Psoas muscle (tissue), 7 donors: ENCODE measurements at regions not wholly inside any gene's neighbourhood (a gene's known extent, or its start where the extent isn't known, plus 50 kb on each side); places are given as distances from the start of the nearest gene placed in this dataset.

ENCODE experiments used
- ATAC-seq, 4 donors: fragments of 200-7000 bp; cut with Tn5 transposase; one replicate each; pipeline ENCODE4 v1.9.1; 2020; ENCODE audit warnings: moderate library complexity in 3 of 4, mild to moderate bottlenecking in 2 of 4
- DNase-seq, 2 donors: peaks; one replicate each; pipeline ENCODE4 v3.0.0-alpha.2; 2020
- H3K27ac ChIP-seq: fragments of 200-600 bp; one replicate; pipeline ENCODE4 v1.8.0; 2022
- H3K27me3 ChIP-seq, 3 donors: fragments of 200-600 bp in 1 of 3; one replicate each; pipeline versions ENCODE4 v1.6.1 to v1.8.0; 2013 to 2022; ENCODE audit warnings: low read length in 2 of 3, mild to moderate bottlenecking in 2 of 3, moderate library complexity in 1 of 3; ENCODE audit not compliant: insufficient read depth in 3 of 3
- H3K36me3 ChIP-seq, 2 donors: fragments of 200-600 bp in 1 of 2; one replicate each; pipeline versions ENCODE4 v1.6.1 to v1.8.0; 2013 to 2022; ENCODE audit warnings: low read depth in 1 of 2, mild to moderate bottlenecking in 1 of 2, moderate library complexity in 1 of 2; ENCODE audit not compliant: insufficient read depth in 1 of 2
- H3K4me1 ChIP-seq: fragments of 200-600 bp; one replicate; pipeline ENCODE4 v1.8.0; 2022
- H3K4me3 ChIP-seq: fragments of 200-600 bp; one replicate; pipeline ENCODE4 v1.8.0; 2022; ENCODE audit warnings: mild to moderate bottlenecking
- H3K9me3 ChIP-seq: fragments of 200-600 bp; one replicate; pipeline ENCODE4 v1.8.0; 2022
- CTCF ChIP-seq: fragments of 200-600 bp; IDR thresholded peaks from one replicate; pipeline ENCODE4 v1.8.0; 2022; ENCODE audit warnings: antibody characterized with exemption
- WGBS, 3 donors: extraction: QIAGEN DNeasy Blood & Tissue Kit; methylation state at CpG; one replicate each; pipeline versions ENCODE4 v1.1.6 to v1.1.7; 2013; 5-methylcytosine and 5-hydroxymethylcytosine counted together
- intact Hi-C, 2 donors: fragments of 100-400 bp; cut with DNase I; formaldehyde crosslinking; loops; one replicate each; pipeline versions ENCODE4 v1.11.0 to v1.14.2; 2022
- donor health status: healthy with polysubstance abuse.
- donor health status: DM: no; HTN: no; CAD: no; lungs with moderate emphysema.
- donor health status: Bipolar disorder and iron deficiency.
- donor health status: healthy.
- donor health status: DM: yes; HTN: yes; CAD: no.
- donor health status: DM: no; HTN: no; CAD: no.
- donor health status: DM: yes; HTN: yes; CAD: no.

- intact Hi-C loops = no loop called here
- no peak for TF ChIP-seq CTCF
- Histone ChIP-seq H3K27me3 (peaks cover 0 to 3% (median 0%) of the 10 kb centered on the region in 3 donors), H3K27ac (no peak overlapping the region), H3K4me1 (peaks cover 3% of the 10 kb centered on the region), H3K36me3 (no peaks in the 10 kb centered on the region), H3K9me3 (no peaks in the 10 kb centered on the region), H3K4me3 (no peak overlapping the region)
- ATAC-seq (no peak), DNase-seq (no peak)
- 91 to 96% (median 94%) methylated on average over 5 of the region's 5 CpGs for WGBS, 3 donors
Observed at GRCh38 chr10:124255556-124255955, 162.2 kb upstream of the CHST15 start.

- no peak for TF ChIP-seq CTCF
- no peak overlapping the region for H3K27ac ChIP-seq
- no peaks in the 10 kb centered on the region for H3K36me3 ChIP-seq
- no peak overlapping the region for H3K4me3 ChIP-seq
- intact Hi-C loops = no loop called here
- no peak for DNase-seq
- no peak for ATAC-seq
- peaks cover 0 to 3% (median 0%) of the 10 kb centered on the region in 3 donors for H3K27me3 ChIP-seq
- H3K9me3 ChIP-seq = no peaks in the 10 kb centered on the region
- peaks cover 5% of the 10 kb centered on the region for H3K4me1 ChIP-seq
- WGBS, 3 donors = 86 to 93% (median 91%) methylated on average over 8 of the region's 8 CpGs
Observed at GRCh38 chr10:124254490-124254889, 161.1 kb upstream of the CHST15 start.

- Histone ChIP-seq H3K9me3 (no peaks in the 10 kb centered on the region), H3K4me1 (peaks cover 5% of the 10 kb centered on the region), H3K27ac (no peak overlapping the region), H3K36me3 (no peaks in the 10 kb centered on the region), H3K27me3 (peaks cover 0 to 3% (median 0%) of the 10 kb centered on the region in 3 donors), H3K4me3 (no peak overlapping the region)
- DNase-seq (no peak), ATAC-seq (no peak)
- TF ChIP-seq CTCF = no peak
- WGBS, 3 donors = 40 to 50% (median 47%) methylated on average over 1 of the region's 1 CpG
- intact Hi-C loops = no loop called here
Observed at GRCh38 chr10:124253006-124253405, 159.6 kb upstream of the CHST15 start.

- no peak for ATAC-seq
- DNase-seq = no peak
- H3K27me3 ChIP-seq = peaks cover 0 to 3% (median 0%) of the 10 kb centered on the region in 3 donors
- WGBS, 3 donors = 90 to 92% (median 90%) methylated on average over 8 of the region's 8 CpGs
- H3K27ac ChIP-seq = no peak overlapping the region
- no peaks in the 10 kb centered on the region for H3K36me3 ChIP-seq
- no peak overlapping the region for H3K4me3 ChIP-seq
- H3K4me1 ChIP-seq = peaks cover 5% of the 10 kb centered on the region
- intact Hi-C loops = no loop called here
- no peaks in the 10 kb centered on the region for H3K9me3 ChIP-seq
- TF ChIP-seq CTCF = no peak
Observed at GRCh38 chr10:124252097-124252715, 158.8 kb upstream of the CHST15 start.
